ENCODE measurements at regions not wholly inside any gene's neighbourhood (a gene's known extent, or its start where the extent isn't known, plus 50 kb on each side); places are given as distances from the start of the nearest gene placed in this dataset.

- intact Hi-C loops (cut with DNase I), result no loop called here
- no peak for DNase-seq
- Histone ChIP-seq H3K27ac (ENCODE audit: low read depth in 1 of 2, low read length in 2 of 2) (no peak overlapping the region), H3K36me3 (ENCODE audit: control insufficient read depth in 1 of 2, insufficient read depth in 2 of 2, low read length in 1 of 2) (no peaks in the 10 kb centered on the region), H3K27me3 (ENCODE audit: control insufficient read depth in 1 of 2, insufficient read depth in 2 of 2, low read length in 1 of 2) (no peaks in the 10 kb centered on the region), H3K4me1 (ENCODE audit: control insufficient read depth in 1 of 2, insufficient read depth in 2 of 2, low read length in 2 of 2) (no peaks in the 10 kb centered on the region), H3K4me3 (ENCODE audit: low read length in 2 of 2) (no peak overlapping the region), H3K9me3 (ENCODE audit: control insufficient read depth, low read length) (no peaks in the 10 kb centered on the region)
- no peak for ATAC-seq (ENCODE audit: low FRiP score)
Measured at GRCh38 chr5:106089073-106089472, 1581.7 kb downstream of the EFNA5 start.

- H3K9me3 ChIP-seq (ENCODE audit: control insufficient read depth, low read length), result no peaks in the 10 kb centered on the region
- H3K4me3 ChIP-seq (ENCODE audit: low read length in 2 of 2), result no peak overlapping the region
- intact Hi-C loops (cut with DNase I), result no loop called here
- no peak overlapping the region for H3K27ac ChIP-seq (ENCODE audit: low read depth in 1 of 2, low read length in 2 of 2)
- H3K36me3 ChIP-seq (ENCODE audit: control insufficient read depth in 1 of 2, insufficient read depth in 2 of 2, low read length in 1 of 2), result no peaks in the 10 kb centered on the region
- ATAC-seq (ENCODE audit: low FRiP score) (no peak), DNase-seq (no peak)
- no peaks in the 10 kb centered on the region for H3K27me3 ChIP-seq (ENCODE audit: control insufficient read depth in 1 of 2, insufficient read depth in 2 of 2, low read length in 1 of 2)
- H3K4me1 ChIP-seq (ENCODE audit: control insufficient read depth in 1 of 2, insufficient read depth in 2 of 2, low read length in 2 of 2), result no peaks in the 10 kb centered on the region
Measured at GRCh38 chr5:106088462-106088861, 1582.3 kb downstream of the EFNA5 start.

GRCh38 chr5:106086352-106086751 lies 1584.4 kb downstream of the EFNA5 start:
- Histone ChIP-seq H3K9me3 (ENCODE audit: control insufficient read depth, low read length) (no peaks in the 10 kb centered on the region), H3K27ac (ENCODE audit: low read depth in 1 of 2, low read length in 2 of 2) (no peak overlapping the region), H3K36me3 (ENCODE audit: control insufficient read depth in 1 of 2, insufficient read depth in 2 of 2, low read length in 1 of 2) (no peaks in the 10 kb centered on the region), H3K27me3 (ENCODE audit: control insufficient read depth in 1 of 2, insufficient read depth in 2 of 2, low read length in 1 of 2) (no peaks in the 10 kb centered on the region), H3K4me1 (ENCODE audit: control insufficient read depth in 1 of 2, insufficient read depth in 2 of 2, low read length in 2 of 2) (no peaks in the 10 kb centered on the region), H3K4me3 (ENCODE audit: low read length in 2 of 2) (no peak overlapping the region)
- DNase-seq, result no peak
- WGBS, 2 donors, result 46 to 51% methylated on average over 2 of the region's 2 CpGs
- intact Hi-C loops (cut with DNase I), result no loop called here
- ATAC-seq (ENCODE audit: low FRiP score), result no peak

- WGBS, 2 donors, result 58 to 63% methylated on average over 2 of the region's 2 CpGs
- Histone ChIP-seq H3K27me3 (ENCODE audit: control insufficient read depth in 1 of 2, insufficient read depth in 2 of 2, low read length in 1 of 2) (no peaks in the 10 kb centered on the region), H3K27ac (ENCODE audit: low read depth in 1 of 2, low read length in 2 of 2) (no peak overlapping the region), H3K36me3 (ENCODE audit: control insufficient read depth in 1 of 2, insufficient read depth in 2 of 2, low read length in 1 of 2) (no peaks in the 10 kb centered on the region), H3K9me3 (ENCODE audit: control insufficient read depth, low read length) (no peaks in the 10 kb centered on the region), H3K4me1 (ENCODE audit: control insufficient read depth in 1 of 2, insufficient read depth in 2 of 2, low read length in 2 of 2) (no peaks in the 10 kb centered on the region), H3K4me3 (ENCODE audit: low read length in 2 of 2) (no peak overlapping the region)
- DNase-seq, result no peak
- no peak for ATAC-seq (ENCODE audit: low FRiP score)
- intact Hi-C loops (cut with DNase I), result no loop called here
Measured at GRCh38 chr5:106085556-106085955, 1585.2 kb downstream of the EFNA5 start.

DNA sequence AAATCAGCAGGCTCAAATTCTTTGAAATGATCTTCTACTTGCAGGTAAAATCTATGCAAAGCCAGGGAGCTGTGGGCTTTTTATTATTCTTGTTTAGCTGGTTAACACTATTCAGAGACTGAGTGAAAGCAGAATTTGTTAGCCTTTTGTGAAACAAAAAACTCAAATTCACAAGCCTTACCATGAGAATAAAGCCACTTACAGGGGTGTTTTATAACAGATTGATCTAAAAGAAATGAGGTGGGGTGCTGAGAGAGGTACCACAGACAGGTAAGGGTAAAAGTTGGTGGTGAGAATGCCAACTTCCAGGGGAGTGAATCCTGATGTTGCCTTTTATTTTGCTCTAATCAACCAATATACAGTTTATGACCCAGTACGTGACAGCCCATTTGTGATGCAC lies 1585.6 kb downstream of the EFNA5 start:
- H3K36me3 ChIP-seq (ENCODE audit: control insufficient read depth in 1 of 2, insufficient read depth in 2 of 2, low read length in 1 of 2), result no peaks in the 10 kb centered on the region
- no peak for ATAC-seq (ENCODE audit: low FRiP score)
- H3K4me1 ChIP-seq (ENCODE audit: control insufficient read depth in 1 of 2, insufficient read depth in 2 of 2, low read length in 2 of 2), result no peaks in the 10 kb centered on the region
- 0 to 42% methylated on average over 1 of the region's 1 CpG for WGBS, 2 donors
- H3K27me3 ChIP-seq (ENCODE audit: control insufficient read depth in 1 of 2, insufficient read depth in 2 of 2, low read length in 1 of 2), result no peaks in the 10 kb centered on the region
- H3K27ac ChIP-seq (ENCODE audit: low read depth in 1 of 2, low read length in 2 of 2), result no peak overlapping the region
- H3K9me3 ChIP-seq (ENCODE audit: control insufficient read depth, low read length), result no peaks in the 10 kb centered on the region
- DNase-seq, result no peak
- intact Hi-C loops (cut with DNase I), result no loop called here
- no peak overlapping the region for H3K4me3 ChIP-seq (ENCODE audit: low read length in 2 of 2)

- H3K36me3 ChIP-seq (ENCODE audit: control insufficient read depth in 1 of 2, insufficient read depth in 2 of 2, low read length in 1 of 2), result no peaks in the 10 kb centered on the region
Measured at GRCh38 chr5:106080535-106080934, 1590.2 kb downstream of the EFNA5 start.

GRCh38 chr5:106076655-106077054 lies 1594.1 kb downstream of the EFNA5 start:
- Histone ChIP-seq H3K4me1 (ENCODE audit: control insufficient read depth in 1 of 2, insufficient read depth in 2 of 2, low read length in 2 of 2) (no peaks in the 10 kb centered on the region), H3K36me3 (ENCODE audit: control insufficient read depth in 1 of 2, insufficient read depth in 2 of 2, low read length in 1 of 2) (no peaks in the 10 kb centered on the region), H3K9me3 (ENCODE audit: control insufficient read depth, low read length) (no peaks in the 10 kb centered on the region), H3K27me3 (ENCODE audit: control insufficient read depth in 1 of 2, insufficient read depth in 2 of 2, low read length in 1 of 2) (no peaks in the 10 kb centered on the region), H3K27ac (ENCODE audit: low read depth in 1 of 2, low read length in 2 of 2) (no peak overlapping the region), H3K4me3 (ENCODE audit: low read length in 2 of 2) (no peak overlapping the region)
- DNase-seq, result no peak
- WGBS, 2 donors, result 93 to 95% methylated on average over 4 of the region's 4 CpGs
- ATAC-seq (ENCODE audit: low FRiP score), result no peak
- intact Hi-C loops (cut with DNase I), result no loop called here

More at GRCh38 chr5:106080535-106080934, 1590.2 kb downstream of the EFNA5 start:
- ATAC-seq (ENCODE audit: low FRiP score) (no peak), DNase-seq (no peak)
- H3K4me1 ChIP-seq (ENCODE audit: control insufficient read depth in 1 of 2, insufficient read depth in 2 of 2, low read length in 2 of 2), result no peaks in the 10 kb centered on the region
- no peaks in the 10 kb centered on the region for H3K27me3 ChIP-seq (ENCODE audit: control insufficient read depth in 1 of 2, insufficient read depth in 2 of 2, low read length in 1 of 2)
- no peaks in the 10 kb centered on the region for H3K9me3 ChIP-seq (ENCODE audit: control insufficient read depth, low read length)
- intact Hi-C loops (cut with DNase I), result no loop called here
- WGBS, 2 donors, result 7 to 12% methylated on average over 1 of the region's 1 CpG
- H3K27ac ChIP-seq (ENCODE audit: low read depth in 1 of 2, low read length in 2 of 2), result no peak overlapping the region
- no peak overlapping the region for H3K4me3 ChIP-seq (ENCODE audit: low read length in 2 of 2)

DNA sequence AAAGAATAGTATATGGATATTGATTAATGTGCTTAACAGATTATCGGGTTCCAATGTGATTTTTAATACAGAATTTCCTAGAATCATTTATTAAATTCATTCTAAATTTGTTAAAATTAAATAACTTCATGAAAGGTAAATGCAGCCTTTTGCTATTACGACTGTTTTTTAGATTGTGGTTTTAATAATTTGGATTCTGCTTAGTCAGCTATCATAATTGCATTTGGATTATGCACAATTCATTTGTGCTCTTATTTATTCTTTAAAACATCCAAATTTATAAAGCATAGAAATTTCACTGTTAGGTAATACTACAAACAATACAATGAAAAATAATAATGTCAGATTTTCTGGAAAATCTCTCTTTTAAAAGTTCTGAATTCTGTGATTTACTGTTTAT lies 1598.5 kb downstream of the EFNA5 start:
- H3K27me3 ChIP-seq (ENCODE audit: control insufficient read depth in 1 of 2, insufficient read depth in 2 of 2, low read length in 1 of 2), result no peaks in the 10 kb centered on the region
- H3K27ac ChIP-seq (ENCODE audit: low read depth in 1 of 2, low read length in 2 of 2), result no peak overlapping the region
- WGBS, 2 donors, result 94 to 98% methylated on average over 2 of the region's 2 CpGs
- H3K4me1 ChIP-seq (ENCODE audit: control insufficient read depth in 1 of 2, insufficient read depth in 2 of 2, low read length in 2 of 2), result no peaks in the 10 kb centered on the region
- no peaks in the 10 kb centered on the region for H3K9me3 ChIP-seq (ENCODE audit: control insufficient read depth, low read length)
- H3K4me3 ChIP-seq (ENCODE audit: low read length in 2 of 2), result no peak overlapping the region
- H3K36me3 ChIP-seq (ENCODE audit: control insufficient read depth in 1 of 2, insufficient read depth in 2 of 2, low read length in 1 of 2), result no peaks in the 10 kb centered on the region
- DNase-seq (no peak), ATAC-seq (ENCODE audit: low FRiP score) (no peak)
- intact Hi-C loops (cut with DNase I), result no loop called here

GRCh38 chr5:106047341-106047740 lies 1623.4 kb downstream of the EFNA5 start:
- Histone ChIP-seq H3K4me3 (ENCODE audit: low read length in 2 of 2) (no peak overlapping the region), H3K36me3 (ENCODE audit: control insufficient read depth in 1 of 2, insufficient read depth in 2 of 2, low read length in 1 of 2) (no peaks in the 10 kb centered on the region), H3K9me3 (ENCODE audit: control insufficient read depth, low read length) (peaks cover 2% of the 10 kb centered on the region), H3K27ac (ENCODE audit: low read depth in 1 of 2, low read length in 2 of 2) (no peak overlapping the region), H3K4me1 (ENCODE audit: control insufficient read depth in 1 of 2, insufficient read depth in 2 of 2, low read length in 2 of 2) (no peaks in the 10 kb centered on the region), H3K27me3 (ENCODE audit: control insufficient read depth in 1 of 2, insufficient read depth in 2 of 2, low read length in 1 of 2) (no peaks in the 10 kb centered on the region)
- ATAC-seq (ENCODE audit: low FRiP score) (no peak), DNase-seq (no peak)
- WGBS, 2 donors, result 68 to 79% methylated on average over 1 of the region's 1 CpG
- intact Hi-C loops (cut with DNase I), result no loop called here

All from aorta (tissue), 5 donors.